Mammary epithelial cell (primary cell): ENCODE measurements at regions not wholly inside any gene's neighbourhood (a gene's known extent, or its start where the extent isn't known, plus 50 kb on each side); places are given as distances from the start of the nearest gene placed in this dataset.

Experiments used
- CTCF ChIP-seq, 2 donors: IDR thresholded peaks in 1 of 2; conservative IDR thresholded peaks in 1 of 2; 2 replicates each; pipeline ENCODE4 v1.5.1; 2011 to 2012; ENCODE audit warnings: inconsistent platforms in 2 of 2, low read length in 2 of 2, mild to moderate bottlenecking in 2 of 2, control low read depth in 1 of 2, low read depth in 1 of 2; ENCODE audit not compliant: insufficient read depth in 1 of 2; ENCODE audit errors: extremely low read depth in 1 of 2
- EZH2 ChIP-seq: IDR thresholded peaks from 2 replicates; pipeline ENCODE4 v1.6.1; 2012; ENCODE audit warnings: low read length, inconsistent platforms, borderline replicate concordance

- TF ChIP-seq EZH2 (no peak), CTCF (conservative IDR thresholded peaks at IDR 0.05 in 1 of 2, IDR thresholded peaks at IDR 0.05 in 1 of 2; ENCODE audit: extremely low read depth in 1 of 2, insufficient read depth in 1 of 2, low read depth in 1 of 2, low read length in 2 of 2) (no peak)
Measured at GRCh38 chr1:177859572-177859971, 110.3 kb downstream of the SEC16B start.
